ENCODE measurements at regions not wholly inside any gene's neighbourhood (a gene's known extent, or its start where the extent isn't known, plus 50 kb on each side); places are given as distances from the start of the nearest gene placed in this dataset.
A peak's percentile ranks its signal among the peaks of the same experiment; 100 is the strongest.
"Not testable (repeated sequence)": the region's sequence is repeated elsewhere in the genome, so short reads cannot be mapped to it uniquely, and the experiment has no call there.

- DNase-seq = no peak
Observed at GRCh38 chr4:103982454-103982853, 262.7 kb upstream of the TACR3 start.

DNA sequence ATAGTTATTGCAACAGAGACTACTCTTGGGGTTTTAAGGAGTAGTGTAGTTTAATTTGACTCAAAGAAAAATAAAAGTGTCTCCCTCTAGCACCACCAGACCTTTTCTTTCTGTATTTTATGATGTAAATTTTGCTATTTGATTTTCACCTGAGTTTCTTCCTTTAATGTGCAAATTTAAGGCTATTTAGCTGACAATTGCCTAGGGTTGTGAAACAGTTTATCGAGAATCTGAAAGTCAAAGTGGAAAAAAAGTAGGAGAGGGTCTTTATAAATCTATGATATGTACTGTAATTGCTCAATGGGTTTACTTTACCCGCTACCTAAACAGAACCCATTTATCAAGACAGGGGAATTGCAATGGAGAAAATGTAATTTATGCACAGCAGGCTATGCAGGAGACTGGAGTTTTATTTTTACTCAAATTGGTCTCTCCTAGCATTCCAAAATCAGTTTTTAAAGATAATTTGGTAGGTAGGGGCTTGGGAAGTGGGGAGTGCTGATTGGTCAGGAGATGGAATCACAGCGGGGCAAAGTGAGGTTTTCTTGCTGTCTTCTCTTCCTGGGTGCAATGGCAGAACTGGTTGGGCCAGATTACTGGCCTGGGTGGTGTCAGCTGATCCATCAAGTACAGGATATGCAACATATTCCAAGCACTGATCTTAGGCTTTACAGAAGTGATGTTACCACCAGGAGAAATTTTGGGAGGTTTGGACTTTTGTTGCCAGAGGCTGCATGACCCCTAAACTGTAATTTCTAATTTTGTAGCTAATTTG, 228.6 kb upstream of the TACR3 start:
- no peak for DNase-seq

DNA sequence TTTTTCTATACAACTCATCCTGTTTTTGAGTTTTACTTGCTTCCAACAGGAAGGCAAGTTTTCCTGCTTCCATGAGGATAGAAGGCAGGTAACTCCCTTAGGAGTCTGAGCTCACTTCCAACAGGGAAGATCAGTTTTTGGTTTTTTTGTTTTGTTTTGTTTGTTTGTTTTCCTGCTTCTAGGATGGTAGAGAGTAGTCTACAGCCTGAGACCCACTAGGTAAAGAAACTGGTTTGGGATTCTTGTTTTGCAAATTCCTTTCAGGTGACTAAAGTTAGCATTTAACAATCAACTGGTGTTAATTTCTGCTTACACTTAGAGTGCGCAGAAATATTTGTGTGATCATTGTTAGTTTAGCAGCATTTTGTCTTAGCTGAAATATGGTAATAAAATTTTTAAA, 227.8 kb upstream of the TACR3 start:
- no peak for DNase-seq

- DNase-seq = not testable (repeated sequence)
Observed at GRCh38 chr4:103946621-103947268, 227.0 kb upstream of the TACR3 start.

- no peak for DNase-seq
Observed at GRCh38 chr4:103938488-103938887, 218.7 kb upstream of the TACR3 start.

- no peak for DNase-seq
Observed at GRCh38 chr4:103936653-103937145, 216.9 kb upstream of the TACR3 start.

- peak; percentile 40 for DNase-seq
Observed at GRCh38 chr4:103934178-103934789, 214.5 kb upstream of the TACR3 start.

DNA sequence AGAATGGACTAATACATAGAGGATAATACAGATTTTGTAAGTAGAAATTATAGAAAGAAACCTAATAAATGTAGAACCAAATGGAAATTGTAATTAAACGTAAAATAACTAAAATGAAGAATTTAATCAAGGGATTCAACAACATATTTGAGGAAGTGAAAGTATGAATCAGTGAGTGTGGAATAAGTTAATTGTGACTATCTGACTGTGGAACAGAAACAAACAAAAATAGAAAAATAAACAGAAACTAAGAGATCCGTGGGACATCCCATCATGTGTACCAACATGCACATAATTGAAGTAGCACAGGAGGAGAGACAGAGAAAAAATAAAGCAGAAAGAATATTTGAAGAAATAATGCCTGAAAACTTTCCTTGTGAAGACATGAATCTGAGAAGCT, 208.6 kb upstream of the TACR3 start:
- DNase-seq = no peak

GRCh38 chr4:103923551-103923950, 203.8 kb upstream of the TACR3 start:
- no peak for DNase-seq

GRCh38 chr4:103918214-103918613, 198.4 kb upstream of the TACR3 start:
- no peak for DNase-seq

DNA sequence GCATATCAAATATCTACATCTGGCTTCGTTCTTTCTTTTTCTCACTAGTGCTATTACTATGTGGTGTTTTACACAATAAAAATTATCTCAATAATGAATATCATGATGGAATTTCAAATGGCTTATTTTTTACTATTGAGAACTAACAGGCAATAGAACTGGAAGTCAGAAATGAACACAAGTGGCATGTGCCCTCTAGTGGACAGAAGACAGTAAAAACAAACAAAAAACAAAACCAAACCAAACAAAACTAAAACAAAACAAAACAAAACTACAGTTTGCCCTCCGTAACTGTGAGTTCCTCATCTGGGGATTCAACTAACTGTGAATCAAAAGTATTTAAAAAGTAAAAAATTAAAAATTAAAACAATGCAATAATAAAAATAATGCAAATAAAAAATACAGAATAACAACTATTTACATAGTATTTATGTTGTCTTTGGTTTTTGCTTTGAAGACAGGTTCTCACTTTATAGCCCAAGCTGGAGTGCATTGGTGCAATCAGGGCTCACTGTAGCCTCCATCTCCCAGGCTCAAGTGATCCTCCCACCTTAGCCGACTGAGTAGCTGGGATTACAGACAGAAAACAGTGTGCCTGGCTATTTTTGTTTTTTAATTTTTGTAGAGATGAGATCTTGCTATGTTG, 195.6 kb upstream of the TACR3 start:
- no peak for DNase-seq

DNA sequence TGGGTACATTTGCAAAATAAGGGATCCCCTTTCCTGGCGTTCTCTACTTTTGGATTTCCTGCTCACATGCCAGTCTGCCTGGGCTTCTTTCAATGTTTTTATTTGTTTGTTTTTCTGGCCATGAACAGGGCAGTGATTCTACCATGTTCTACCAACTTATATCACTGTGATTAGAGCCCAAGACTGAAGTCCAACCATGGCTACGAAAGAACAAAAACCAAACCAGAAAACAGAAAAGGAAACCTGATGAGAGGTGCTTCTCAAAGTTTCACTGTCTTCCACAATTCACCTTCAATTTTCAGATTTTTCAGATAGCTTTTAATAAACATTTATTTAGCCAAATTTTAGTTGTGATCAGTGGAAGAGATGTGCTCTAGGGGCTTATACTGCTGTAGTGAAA, 187.6 kb upstream of the TACR3 start:
- DNase-seq = no peak

DNA sequence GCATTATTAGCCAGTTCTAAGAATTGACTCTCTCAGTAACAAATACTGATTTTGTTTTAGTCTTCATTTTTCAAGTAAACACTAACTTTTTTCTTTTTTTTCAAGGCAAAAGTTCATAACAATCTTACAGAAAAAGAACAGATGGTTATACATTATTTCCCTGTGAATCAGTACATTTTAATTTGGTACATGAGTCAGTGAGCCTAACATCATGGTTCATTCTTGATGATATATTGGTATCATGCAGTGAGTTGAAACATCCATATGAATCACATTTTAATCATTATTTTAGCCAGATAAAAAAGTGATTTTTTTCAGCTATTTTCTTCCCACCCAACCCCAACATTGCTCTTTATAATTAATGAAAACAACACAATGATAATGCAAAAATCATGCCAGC, 184.3 kb upstream of the TACR3 start:
- no peak for DNase-seq

DNA sequence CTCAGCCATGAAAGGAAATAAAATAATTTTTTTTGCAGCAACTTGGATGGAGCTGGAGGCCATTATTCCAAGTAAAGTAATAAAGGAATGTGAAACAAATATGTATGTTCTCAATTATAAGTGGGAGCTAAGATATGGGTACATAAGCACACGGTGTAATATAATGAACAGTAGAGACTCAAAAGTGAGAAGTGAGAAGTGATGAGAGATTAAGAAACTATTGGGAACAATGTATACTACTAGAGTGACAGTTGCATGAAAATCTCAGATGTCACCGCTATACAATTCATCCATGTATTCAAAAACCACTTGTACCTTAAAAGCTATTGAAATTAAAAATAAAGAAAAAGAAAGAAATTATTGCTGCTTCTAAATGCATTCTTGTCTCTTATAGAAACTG, 182.9 kb upstream of the TACR3 start:
- no peak for DNase-seq

DNA sequence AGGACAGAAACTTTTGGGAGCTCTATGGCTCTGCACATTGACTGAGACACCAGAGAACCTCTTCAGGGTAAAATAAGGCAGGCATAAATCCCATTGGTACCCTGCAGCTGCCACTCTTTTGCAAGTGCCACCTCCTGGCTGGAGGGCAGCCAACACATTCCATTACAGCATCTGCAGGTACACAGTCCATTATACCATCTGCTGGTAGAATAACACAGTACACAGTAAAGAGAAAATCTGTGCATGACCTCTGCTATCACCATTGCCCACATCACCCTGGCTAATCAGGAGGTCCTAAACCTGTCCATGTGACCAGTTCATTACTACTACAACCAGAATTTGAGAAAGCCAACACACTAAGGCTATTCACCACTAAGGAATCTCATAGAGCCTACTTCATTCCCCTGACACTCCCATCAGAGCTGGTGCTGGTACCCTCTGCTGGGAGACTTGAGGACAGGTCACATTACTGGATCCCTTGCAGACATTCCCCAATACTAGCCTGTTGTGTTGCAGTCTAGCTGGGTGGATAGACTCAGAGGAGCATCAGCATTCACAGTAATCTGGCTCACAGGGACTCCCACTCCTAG, 176.2 kb upstream of the TACR3 start:
- DNase-seq = no peak

DNA sequence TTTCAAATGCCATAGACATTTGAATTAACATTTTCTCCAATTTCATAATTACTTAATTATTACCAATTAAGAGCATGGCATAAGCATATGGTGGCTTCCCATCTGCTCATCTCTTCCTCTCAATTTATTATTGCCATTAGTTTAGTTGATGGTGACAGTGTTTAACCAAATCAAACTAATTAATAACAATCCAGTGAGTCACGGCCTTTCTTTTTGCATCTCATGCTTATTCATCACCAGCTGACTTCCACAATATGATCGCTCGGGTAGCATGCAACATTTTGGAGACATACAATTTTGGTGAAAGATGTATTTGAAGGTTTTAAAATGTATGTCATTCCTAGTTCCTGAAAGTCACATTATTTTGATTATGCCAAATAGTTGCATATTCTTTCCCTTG, 172.8 kb upstream of the TACR3 start:
- no peak for DNase-seq

DNA sequence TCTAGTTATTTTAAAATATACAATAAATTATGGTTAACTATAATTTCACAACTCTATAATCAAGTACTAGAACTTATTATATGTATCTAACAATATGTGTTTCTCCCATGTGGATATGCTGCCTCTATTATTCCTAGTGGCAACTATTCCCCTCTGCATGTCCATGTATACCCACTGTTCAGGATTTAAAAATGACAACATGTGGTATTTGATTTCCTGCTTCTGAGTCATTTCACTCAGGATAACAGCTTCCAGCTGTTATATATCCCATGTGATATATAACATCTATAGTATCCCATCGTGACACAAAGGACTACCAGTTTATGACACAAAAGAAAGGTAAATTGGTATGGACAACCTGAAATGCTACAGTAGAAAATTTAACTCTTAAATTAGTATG, 167.4 kb upstream of the TACR3 start:
- no peak for DNase-seq

DNA sequence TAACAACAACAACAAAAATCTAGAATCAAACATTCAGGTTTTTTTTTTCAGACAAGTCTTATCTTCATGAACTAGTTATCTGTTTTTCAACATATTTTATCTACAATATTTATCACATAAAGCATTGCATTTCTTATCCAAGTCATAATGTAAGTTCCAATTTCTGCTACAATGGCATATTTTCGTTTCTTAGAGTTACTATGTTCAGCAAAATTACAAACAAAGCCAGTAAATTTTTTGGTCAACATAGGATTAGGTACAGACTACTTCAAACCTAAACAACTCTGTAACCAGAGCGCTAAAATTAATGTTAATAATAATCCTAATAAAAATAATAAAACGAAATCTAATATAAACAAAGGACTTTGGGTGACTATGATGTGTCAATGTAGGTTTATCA, 165.4 kb upstream of the TACR3 start:
- DNase-seq = no peak

DNA sequence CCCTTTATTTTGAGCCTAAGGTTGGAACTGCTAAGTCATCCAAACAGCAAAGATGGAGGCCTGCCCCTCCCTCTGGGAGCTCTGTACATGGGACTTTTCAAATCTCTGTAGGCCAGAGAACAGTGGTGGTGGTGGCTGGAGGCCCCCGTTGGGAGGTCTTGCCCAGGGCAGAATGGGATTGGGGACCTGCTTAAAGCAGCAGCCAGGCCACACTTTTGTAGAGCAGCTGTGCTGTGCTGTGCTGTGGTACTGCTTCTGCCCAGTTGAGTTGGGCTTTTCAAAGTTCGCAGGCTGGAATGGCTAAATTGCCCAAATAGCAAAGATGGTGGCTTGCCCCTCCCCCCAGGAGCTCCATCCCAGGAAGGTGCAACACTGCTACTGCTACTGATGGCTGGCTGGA, 147.5 kb upstream of the TACR3 start:
- no peak for DNase-seq

DNA sequence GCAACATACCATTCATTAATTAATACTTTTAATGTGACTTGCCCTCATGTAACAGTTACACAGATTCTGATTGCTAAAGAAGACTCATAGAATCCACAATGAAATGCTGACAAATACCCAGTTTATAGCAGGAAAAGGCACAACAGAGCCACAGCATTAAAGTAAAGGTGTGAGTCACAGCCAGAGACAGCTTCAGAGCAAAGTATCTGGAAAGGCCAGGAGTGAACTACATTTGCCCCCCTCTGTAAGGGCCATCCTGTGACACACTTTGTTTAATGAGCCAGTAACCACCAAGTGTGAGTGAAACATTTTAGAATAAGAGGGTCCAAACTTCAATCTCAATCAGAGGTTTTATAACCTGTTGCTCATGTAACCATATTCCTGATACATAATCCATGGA, 133.8 kb upstream of the TACR3 start:
- DNase-seq = no peak

DNA sequence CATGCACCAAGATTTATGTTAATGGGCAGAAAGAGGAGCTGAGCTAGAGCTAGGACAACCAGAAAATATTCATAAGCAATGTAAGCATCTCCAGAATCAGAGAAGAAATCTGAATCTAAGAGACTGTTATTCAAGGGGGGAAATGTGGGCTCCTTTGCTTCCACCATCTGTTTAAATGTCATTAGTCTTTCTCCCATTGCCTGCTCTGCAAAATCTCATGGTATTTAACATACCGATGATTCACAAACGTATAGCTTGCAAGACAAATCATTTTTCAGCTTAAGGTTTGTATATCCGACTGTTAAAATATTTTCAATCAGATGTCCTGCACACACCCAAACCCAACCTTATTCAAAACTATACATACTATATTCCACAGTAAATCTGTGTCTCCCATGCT, 133.4 kb upstream of the TACR3 start:
- DNase-seq = no peak

DNA sequence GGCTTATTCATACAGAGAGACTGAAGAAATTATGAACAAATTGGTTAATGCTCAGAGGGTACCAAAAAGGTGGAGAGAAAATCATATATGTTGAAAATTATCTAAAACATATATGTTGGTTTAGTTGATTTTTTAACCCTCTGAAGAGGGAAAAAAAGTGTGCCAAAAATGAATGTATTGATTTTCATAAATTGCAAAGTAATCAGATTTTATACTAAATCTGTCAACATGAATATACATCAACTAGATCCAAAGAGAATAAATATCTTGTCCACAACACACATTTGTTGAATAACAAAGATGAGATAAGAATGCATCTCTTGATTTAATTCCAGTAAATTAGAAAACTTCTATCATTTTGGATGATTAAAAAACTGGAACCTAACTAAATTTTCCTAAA, 125.3 kb upstream of the TACR3 start:
- DNase-seq = no peak

GRCh38 chr4:103842637-103843239, 123.0 kb upstream of the TACR3 start:
- no peak for DNase-seq
